Smooth muscle cell (in vitro differentiated cells): ENCODE measurements at regions not wholly inside any gene's neighbourhood (a gene's known extent, or its start where the extent isn't known, plus 50 kb on each side); places are given as distances from the start of the nearest gene placed in this dataset.

ENCODE experiments used
- DNase-seq: peaks from one replicate; lab custom pipeline; 2025; ENCODE audit not compliant: unreplicated experiment; lab: John Stamatoyannopoulos, UW
- H2AFZ ChIP-seq: fragments of 200-600 bp; sonication (generic); 2 replicates; pipeline ENCODE4 v1.6.0; 2016; ENCODE audit warnings: antibody characterized with exemption, low read depth, mild to moderate bottlenecking
- H3F3A ChIP-seq: fragments of 200-600 bp; sonication (generic); 2 replicates; pipeline ENCODE4 v1.6.0; 2017; ENCODE audit warnings: antibody characterized with exemption, low read depth
- H3K27ac ChIP-seq: fragments of 200-600 bp; sonication (generic); 2 replicates; pipeline ENCODE4 v1.5.1; 2016; ENCODE audit warnings: low read depth, mild to moderate bottlenecking
- H3K27me3 ChIP-seq: fragments of 200-600 bp; sonication (generic); 2 replicates; pipeline ENCODE4 v1.6.1; 2016; ENCODE audit warnings: low read depth, mild to moderate bottlenecking
- H3K36me3 ChIP-seq: fragments of 200-600 bp; sonication (generic); 2 replicates; pipeline ENCODE4 v1.5.1; 2016; ENCODE audit warnings: low read depth
- H3K4me1 ChIP-seq: fragments of 200-600 bp; sonication (generic); 2 replicates; pipeline ENCODE4 v1.5.1; 2016; ENCODE audit warnings: low read depth
- H3K4me2 ChIP-seq: fragments of 200-600 bp; sonication (generic); 2 replicates; pipeline ENCODE4 v1.6.0; 2016; ENCODE audit warnings: mild to moderate bottlenecking
- H3K4me3 ChIP-seq: fragments of 200-600 bp; sonication (generic); 2 replicates; pipeline ENCODE4 v1.5.1; 2016; ENCODE audit warnings: mild to moderate bottlenecking
- H3K79me2 ChIP-seq: fragments of 200-600 bp; sonication (generic); 2 replicates; pipeline ENCODE4 v1.6.0; 2016; ENCODE audit warnings: low read depth, mild to moderate bottlenecking
- H3K9ac ChIP-seq: fragments of 200-600 bp; sonication (generic); 2 replicates; pipeline ENCODE4 v1.6.0; 2016; ENCODE audit warnings: low read depth
- H3K9me3 ChIP-seq: fragments of 200-600 bp; sonication (generic); replicated peaks from 2 replicates; pipeline ENCODE4 v1.5.1; 2016; ENCODE audit warnings: low read depth
- H4K20me1 ChIP-seq: fragments of 200-600 bp; sonication (generic); 2 replicates; pipeline ENCODE4 v1.6.0; 2016; ENCODE audit warnings: low read depth
- CTCF ChIP-seq: fragments of 200-600 bp; sonication (generic); IDR thresholded peaks from 2 replicates; pipeline ENCODE4 v1.5.1; 2017; ENCODE audit warnings: borderline replicate concordance, mild to moderate bottlenecking, antibody characterized with exemption; ENCODE audit not compliant: insufficient read depth, poor library complexity, severe bottlenecking
- WGBS: methylation state at CpG from one replicate; pipeline ENCODE4 v1.1.7; 2016; ENCODE audit warnings: low lambda C conversion rate; 5-methylcytosine and 5-hydroxymethylcytosine counted together

GRCh38 chr13:55792544-55793193 lies 1348.0 kb upstream of the PRR20A start:
- H3K9me3 ChIP-seq, result no peaks in the 10 kb centered on the region
- WGBS, result 95% methylated on average over 3 of the region's 3 CpGs

GRCh38 chr13:55815458-55816033 lies 1325.2 kb upstream of the PRR20A start:
- Histone ChIP-seq H3K4me3 (no peak overlapping the region), H3K27me3 (no peaks in the 10 kb centered on the region), H3K9ac (no peak overlapping the region), H3F3A (no peaks in the 10 kb centered on the region), H3K4me1 (no peaks in the 10 kb centered on the region), H3K27ac (no peak overlapping the region), H3K9me3 (no peaks in the 10 kb centered on the region), H4K20me1 (no peaks in the 10 kb centered on the region), H2AFZ (no peak overlapping the region), H3K36me3 (no peaks in the 10 kb centered on the region), H3K79me2 (no peaks in the 10 kb centered on the region), H3K4me2 (no peak overlapping the region)
- 78% methylated on average over 7 of the region's 7 CpGs for WGBS
- DNase-seq, result no peak
- no peak for TF ChIP-seq CTCF

More at GRCh38 chr13:55792544-55793193, 1348.0 kb upstream of the PRR20A start:
- Histone ChIP-seq H3K27me3 (no peaks in the 10 kb centered on the region), H3K36me3 (no peaks in the 10 kb centered on the region), H3K4me2 (no peak overlapping the region), H3K9ac (no peak overlapping the region), H3K79me2 (no peaks in the 10 kb centered on the region), H3K4me3 (no peak overlapping the region), H3F3A (no peaks in the 10 kb centered on the region), H3K4me1 (no peaks in the 10 kb centered on the region), H4K20me1 (no peaks in the 10 kb centered on the region), H2AFZ (no peak overlapping the region), H3K27ac (no peak overlapping the region)
- no peak for DNase-seq
- TF ChIP-seq CTCF, result no peak

GRCh38 chr13:55816976-55817601 lies 1323.6 kb upstream of the PRR20A start:
- no peaks in the 10 kb centered on the region for H4K20me1 ChIP-seq
- H3K9me3 ChIP-seq, result no peaks in the 10 kb centered on the region
- no peaks in the 10 kb centered on the region for H3K4me1 ChIP-seq
- H2AFZ ChIP-seq, result no peak overlapping the region
- no peak for TF ChIP-seq CTCF
- no peaks in the 10 kb centered on the region for H3K79me2 ChIP-seq
- 97% methylated on average over 1 of the region's 1 CpG for WGBS
- no peaks in the 10 kb centered on the region for H3K27me3 ChIP-seq
- no peaks in the 10 kb centered on the region for H3K36me3 ChIP-seq
- no peak overlapping the region for H3K4me3 ChIP-seq
- no peaks in the 10 kb centered on the region for H3F3A ChIP-seq
- DNase-seq, result no peak
- no peak overlapping the region for H3K27ac ChIP-seq
- H3K9ac ChIP-seq, result no peak overlapping the region
- no peak overlapping the region for H3K4me2 ChIP-seq
